Fibroblast of skin of right quadriceps (primary cell): ENCODE measurements at regions not wholly inside any gene's neighbourhood (a gene's known extent, or its start where the extent isn't known, plus 50 kb on each side); places are given as distances from the start of the nearest gene placed in this dataset.
A peak's percentile ranks its signal among the peaks of the same experiment; 100 is the strongest.

Experiments
- DNase-seq: peaks from one replicate; pipeline ENCODE4 v3.0.0-alpha.2; 2013

DNA sequence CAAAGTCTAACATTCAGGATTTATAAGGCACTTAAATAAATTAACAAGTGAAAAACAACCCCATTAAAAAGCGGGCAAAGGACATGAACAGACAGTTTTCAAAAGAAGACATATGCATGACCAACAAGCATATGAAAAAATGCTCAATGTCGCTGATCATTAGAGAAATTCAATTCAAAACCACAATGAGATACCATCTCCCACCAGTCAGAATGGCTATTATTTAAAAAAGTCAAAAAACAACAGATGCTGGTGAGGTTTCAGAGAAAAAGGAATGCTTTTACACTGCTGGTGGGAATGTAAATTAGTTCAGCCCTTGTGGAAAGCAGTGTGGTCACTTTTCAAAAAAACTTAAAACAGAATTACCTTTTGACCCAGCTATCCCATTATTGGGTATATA lies 60.7 kb upstream of the BDKRB2 start:
- peak; percentile 51 for DNase-seq

DNA sequence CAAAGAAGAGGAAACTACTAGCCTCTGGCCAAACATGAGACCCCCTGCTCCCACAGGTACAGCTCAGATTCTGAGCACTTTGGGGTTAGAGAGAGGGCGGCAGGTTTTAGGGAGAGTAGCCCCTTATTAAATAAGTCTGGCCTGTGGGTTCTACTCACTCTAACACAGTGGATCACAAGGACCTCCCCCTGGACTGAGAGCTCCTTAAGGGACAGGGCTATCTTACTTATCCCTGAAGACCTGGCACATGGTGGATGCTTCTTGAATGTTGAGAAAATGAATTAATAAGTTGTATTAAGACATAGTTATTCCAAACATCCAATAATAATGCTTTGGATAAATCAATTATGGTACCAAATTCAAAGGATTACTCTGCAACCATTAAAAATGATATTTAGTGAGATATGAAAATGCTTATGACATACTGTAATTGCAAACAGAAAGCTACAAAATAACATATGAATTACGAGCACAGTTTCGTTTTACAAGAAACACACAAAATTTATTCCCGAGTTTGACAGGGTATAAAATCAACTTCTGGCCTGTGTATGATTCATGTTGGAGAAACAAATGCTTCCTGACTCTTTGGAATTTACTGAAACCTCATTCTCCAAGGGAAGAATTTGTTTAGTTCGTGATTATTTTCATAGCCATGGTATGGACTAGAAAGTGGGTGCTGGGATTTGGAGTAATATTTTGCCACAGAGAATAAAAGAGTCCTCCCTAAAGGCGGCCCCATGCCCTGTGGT lies 59.3 kb upstream of the BDKRB2 start:
- DNase-seq = peak; percentile 91

DNA sequence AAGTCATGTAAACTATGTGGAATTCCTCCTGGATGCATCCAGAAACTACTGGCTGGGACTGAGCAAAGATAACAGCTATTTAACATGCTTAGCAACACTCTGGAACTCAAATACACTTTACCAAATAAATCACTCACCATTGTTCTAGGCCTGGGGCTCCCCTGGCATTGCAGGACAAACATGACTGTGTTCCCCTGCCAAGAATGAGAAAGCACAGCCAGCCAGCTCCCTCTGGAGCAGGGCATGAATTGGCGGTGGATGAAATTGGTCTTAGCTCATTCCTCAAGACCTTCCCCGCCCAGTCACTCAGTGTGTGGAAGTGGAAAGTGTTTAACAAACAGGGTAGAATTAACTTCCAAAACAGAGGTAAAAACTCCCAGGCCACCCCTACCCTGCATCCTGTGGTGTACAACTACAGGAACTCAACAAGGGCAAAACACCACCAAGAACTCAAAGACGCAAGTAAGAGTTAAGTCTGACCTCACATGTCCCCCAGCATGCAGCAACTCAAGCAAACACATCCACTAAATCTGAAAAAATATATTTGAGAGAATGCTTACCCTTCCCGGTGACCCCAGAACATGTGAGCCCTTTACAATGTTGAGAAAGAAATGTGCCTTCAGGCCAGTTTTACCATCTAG lies 58.4 kb upstream of the BDKRB2 start:
- peak; percentile 82 for DNase-seq

DNA sequence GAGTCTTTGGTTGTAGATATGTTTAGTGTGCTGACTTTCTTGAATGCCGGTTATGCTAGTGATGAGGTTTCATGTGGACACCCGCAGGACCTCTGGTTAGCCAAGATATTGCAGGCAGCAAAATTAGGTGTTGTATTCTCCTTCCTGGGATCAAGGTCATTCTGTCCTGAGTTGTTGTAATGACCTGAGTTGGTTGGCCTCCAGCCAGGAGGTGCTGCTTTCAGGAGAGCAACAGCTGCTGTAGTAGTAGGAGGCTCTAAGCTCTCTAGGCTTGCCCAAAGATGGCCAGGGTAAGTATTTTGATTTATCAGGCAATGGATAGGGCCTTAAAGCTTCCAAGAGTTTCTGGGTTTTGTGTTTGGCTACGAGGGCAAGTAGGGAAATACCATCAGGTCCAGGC lies 56.0 kb upstream of the BDKRB2 start:
- no peak for DNase-seq

DNA sequence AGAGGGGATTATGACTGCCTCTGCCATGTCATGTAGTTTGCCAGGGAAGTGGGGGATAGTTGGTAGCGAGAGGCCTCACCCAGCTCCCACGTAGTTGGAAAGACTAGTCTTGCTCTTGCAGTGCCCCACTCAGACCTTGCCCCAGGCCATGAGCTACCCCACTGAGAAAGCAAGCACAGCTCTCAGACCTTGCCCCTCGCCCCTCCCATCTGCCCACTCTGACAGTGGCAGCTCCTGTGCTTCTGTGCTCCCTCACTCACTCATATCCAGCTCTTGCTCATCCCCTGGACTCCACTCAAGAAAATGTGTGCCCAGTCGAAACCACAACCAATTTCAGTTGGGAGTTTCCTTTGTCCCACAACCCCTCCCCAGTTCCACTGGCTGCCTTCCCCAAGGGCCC lies 55.5 kb upstream of the BDKRB2 start:
- DNase-seq = no peak

DNA sequence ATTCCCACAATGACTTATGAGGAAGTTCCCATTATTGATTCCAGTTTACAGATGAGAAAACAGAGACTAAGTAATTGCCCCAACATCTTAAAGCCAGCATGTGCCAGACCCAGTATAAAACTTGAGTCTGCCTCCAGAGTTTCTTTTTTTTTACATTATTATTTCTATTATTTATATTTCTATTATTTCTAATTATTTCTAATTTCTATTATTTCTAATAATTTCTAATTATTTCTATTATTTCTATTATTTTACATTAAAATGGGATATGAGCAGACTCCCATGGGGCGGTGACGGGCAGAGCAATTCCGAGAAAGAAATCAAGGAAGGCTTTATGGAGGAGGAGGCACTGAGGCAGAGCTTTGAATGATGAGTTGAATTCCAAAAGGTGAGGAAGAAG lies 54.4 kb upstream of the BDKRB2 start:
- no peak for DNase-seq

DNA sequence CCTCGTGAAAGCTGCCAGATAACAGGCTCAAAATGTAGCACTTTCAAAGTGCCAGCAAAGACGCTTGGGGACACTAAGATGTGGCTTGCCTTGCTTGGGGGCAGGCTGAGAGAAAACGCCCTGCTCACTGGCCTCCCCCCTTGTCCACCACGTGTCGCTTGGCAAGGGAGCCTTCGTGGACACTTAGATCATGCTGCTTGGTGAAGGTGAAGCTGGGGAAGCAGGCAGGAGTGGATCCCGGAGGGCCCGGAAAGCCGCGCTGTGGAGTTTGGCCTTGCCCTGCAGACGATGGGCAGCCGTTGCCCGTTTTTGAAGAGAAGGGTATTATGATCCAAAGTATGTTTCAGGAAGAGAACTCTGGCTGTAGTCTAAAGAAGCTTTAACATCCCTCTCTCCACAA lies 53.4 kb upstream of the BDKRB2 start:
- no peak for DNase-seq

DNA sequence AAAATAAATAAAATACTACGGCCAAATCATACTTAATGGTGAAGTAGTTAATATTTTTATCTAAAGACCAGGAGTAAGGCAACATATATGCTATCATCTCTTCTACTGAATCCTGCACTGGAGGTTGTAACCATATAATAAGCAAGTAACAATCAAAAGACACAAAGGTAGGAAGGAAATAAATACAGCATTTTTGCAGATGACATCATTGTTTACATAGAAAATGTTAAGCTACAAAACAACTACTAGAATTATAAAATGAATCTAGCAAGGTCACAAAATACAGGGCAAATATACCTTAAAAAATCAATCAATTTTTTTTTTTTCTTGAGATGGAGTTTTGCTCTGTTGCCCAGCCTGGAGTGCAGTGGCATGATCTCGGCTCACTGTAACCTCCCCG lies 51.6 kb upstream of the BDKRB2 start:
- no peak for DNase-seq
